Glutamatergic neuron (in vitro differentiated cells): ENCODE measurements at regions not wholly inside any gene's neighbourhood (a gene's known extent, or its start where the extent isn't known, plus 50 kb on each side); places are given as distances from the start of the nearest gene placed in this dataset.

Experiments used
- DNase-seq: peaks from one replicate; pipeline ENCODE4 v3.0.0; 2022
- H3K27ac Mint-ChIP-seq: one replicate; pipeline ENCODE4 v1.8.0; 2020; ENCODE audit warnings: mild to moderate bottlenecking, mixed read lengths, inconsistent platforms; ENCODE audit not compliant: unreplicated experiment
- H3K27me3 Mint-ChIP-seq: one replicate; pipeline ENCODE4 v1.8.0; 2020; ENCODE audit warnings: mild to moderate bottlenecking, moderate library complexity, mixed read lengths, inconsistent platforms; ENCODE audit not compliant: unreplicated experiment
- H3K36me3 Mint-ChIP-seq: one replicate; pipeline ENCODE4 v1.8.0; 2020; ENCODE audit warnings: mild to moderate bottlenecking, mixed read lengths, inconsistent platforms; ENCODE audit not compliant: unreplicated experiment
- H3K4me1 Mint-ChIP-seq: one replicate; pipeline ENCODE4 v1.8.0; 2020; ENCODE audit warnings: mild to moderate bottlenecking, low read depth, mixed read lengths, inconsistent platforms; ENCODE audit not compliant: unreplicated experiment
- H3K4me3 Mint-ChIP-seq: one replicate; pipeline ENCODE4 v1.8.0; 2020; ENCODE audit warnings: mild to moderate bottlenecking, mixed read lengths, inconsistent platforms; ENCODE audit not compliant: unreplicated experiment
- H3K9me3 Mint-ChIP-seq: one replicate; pipeline ENCODE4 v1.8.0; 2020; ENCODE audit warnings: mild to moderate bottlenecking, moderate library complexity, mixed read lengths, inconsistent platforms; ENCODE audit not compliant: unreplicated experiment
- CTCF ChIP-seq: fragments of 200-600 bp; sonication (generic); IDR thresholded peaks from one replicate; pipeline ENCODE4 v1.5.0; 2021; ENCODE audit not compliant: partially characterized antibody, unreplicated experiment

- no peak for DNase-seq
- Mint-ChIP-seq H3K27me3 (no peaks in the 10 kb centered on the region), H3K9me3 (no peaks in the 10 kb centered on the region), H3K4me1 (no peaks in the 10 kb centered on the region), H3K4me3 (no peak overlapping the region), H3K36me3 (no peaks in the 10 kb centered on the region), H3K27ac (no peak overlapping the region)
- no peak for TF ChIP-seq CTCF
These were observed 496.4 kb downstream of the PCNX1 start for GRCh38 chr14:71403656-71404055.

GRCh38 chr14:71405676-71406075 lies 498.4 kb downstream of the PCNX1 start:
- H3K27ac Mint-ChIP-seq: no peak overlapping the region
- H3K4me1 Mint-ChIP-seq: no peaks in the 10 kb centered on the region
- no peaks in the 10 kb centered on the region for H3K27me3 Mint-ChIP-seq
- TF ChIP-seq CTCF: no peak
- H3K9me3 Mint-ChIP-seq: no peaks in the 10 kb centered on the region
- no peaks in the 10 kb centered on the region for H3K36me3 Mint-ChIP-seq
- H3K4me3 Mint-ChIP-seq: no peak overlapping the region
- no peak for DNase-seq

GRCh38 chr14:71408362-71409030 lies 501.2 kb downstream of the PCNX1 start:
- Mint-ChIP-seq H3K4me1 (no peaks in the 10 kb centered on the region), H3K27ac (no peak overlapping the region), H3K27me3 (no peaks in the 10 kb centered on the region), H3K4me3 (no peak overlapping the region), H3K36me3 (no peaks in the 10 kb centered on the region), H3K9me3 (no peaks in the 10 kb centered on the region)
- no peak for DNase-seq
- no peak for TF ChIP-seq CTCF

GRCh38 chr14:71410578-71411284 lies 503.5 kb downstream of the PCNX1 start:
- Mint-ChIP-seq H3K4me3 (no peak overlapping the region), H3K36me3 (no peaks in the 10 kb centered on the region), H3K9me3 (no peaks in the 10 kb centered on the region), H3K27ac (no peak overlapping the region), H3K4me1 (no peaks in the 10 kb centered on the region), H3K27me3 (no peaks in the 10 kb centered on the region)
- DNase-seq: no peak
- TF ChIP-seq CTCF: no peak

GRCh38 chr14:71411285-71411595 lies 504.0 kb downstream of the PCNX1 start:
- no peaks in the 10 kb centered on the region for H3K36me3 Mint-ChIP-seq
- DNase-seq: no peak
- no peaks in the 10 kb centered on the region for H3K9me3 Mint-ChIP-seq
- TF ChIP-seq CTCF: no peak
- no peaks in the 10 kb centered on the region for H3K27me3 Mint-ChIP-seq
- no peaks in the 10 kb centered on the region for H3K4me1 Mint-ChIP-seq
- no peak overlapping the region for H3K4me3 Mint-ChIP-seq
- no peak overlapping the region for H3K27ac Mint-ChIP-seq
